ENCODE measurements at regions not wholly inside any gene's neighbourhood (a gene's known extent, or its start where the extent isn't known, plus 50 kb on each side); places are given as distances from the start of the nearest gene placed in this dataset.

DNA sequence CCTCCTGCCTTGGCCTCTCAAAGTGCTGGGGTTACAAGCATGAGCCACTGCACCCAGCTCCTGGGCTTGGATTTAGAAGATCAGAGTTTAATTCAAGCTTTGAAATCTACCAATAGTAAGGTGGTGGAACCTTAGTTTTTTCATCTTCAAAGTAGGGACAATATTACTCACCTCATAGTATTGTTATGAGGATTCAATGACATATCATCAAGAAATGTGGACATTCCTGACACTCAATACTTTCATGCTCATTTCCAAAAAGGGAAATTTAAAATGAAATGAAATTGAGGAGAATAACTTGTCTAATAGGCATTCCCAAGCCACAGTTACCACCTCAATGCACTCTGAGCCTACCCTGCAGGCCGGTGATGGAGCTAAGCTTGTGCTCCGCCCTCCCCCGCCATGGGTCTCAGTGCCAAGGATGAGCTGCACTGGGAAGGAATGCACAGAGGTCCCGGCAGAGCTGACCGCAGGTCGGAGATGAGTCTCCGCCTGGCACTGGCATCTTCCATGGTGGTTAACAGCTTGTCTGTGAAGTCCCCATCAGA lies 56.5 kb upstream of the BCAR3 start:
- Histone ChIP-seq H4K20me1 (ENCODE audit: insufficient read depth, poor library complexity, severe bottlenecking) (no peaks in the 10 kb centered on the region), H3K4me1 (ENCODE audit: insufficient read depth) (no peaks in the 10 kb centered on the region), H3K36me3 (replicated peaks; ENCODE audit: insufficient read depth, low read depth) (no peaks in the 10 kb centered on the region), H3K9me3 (ENCODE audit: low read depth) (no peaks in the 10 kb centered on the region), H3K79me2 (no peaks in the 10 kb centered on the region), H2AFZ (no peak overlapping the region), H3K27me3 (no peaks in the 10 kb centered on the region), H3K27ac (no peak overlapping the region), H3K4me2 (no peak overlapping the region), H3K9me2 (replicated peaks; ENCODE audit: insufficient read depth) (no peaks in the 10 kb centered on the region), H3K4me3 (no peak overlapping the region)
- TF ChIP-seq, protein P1, sequence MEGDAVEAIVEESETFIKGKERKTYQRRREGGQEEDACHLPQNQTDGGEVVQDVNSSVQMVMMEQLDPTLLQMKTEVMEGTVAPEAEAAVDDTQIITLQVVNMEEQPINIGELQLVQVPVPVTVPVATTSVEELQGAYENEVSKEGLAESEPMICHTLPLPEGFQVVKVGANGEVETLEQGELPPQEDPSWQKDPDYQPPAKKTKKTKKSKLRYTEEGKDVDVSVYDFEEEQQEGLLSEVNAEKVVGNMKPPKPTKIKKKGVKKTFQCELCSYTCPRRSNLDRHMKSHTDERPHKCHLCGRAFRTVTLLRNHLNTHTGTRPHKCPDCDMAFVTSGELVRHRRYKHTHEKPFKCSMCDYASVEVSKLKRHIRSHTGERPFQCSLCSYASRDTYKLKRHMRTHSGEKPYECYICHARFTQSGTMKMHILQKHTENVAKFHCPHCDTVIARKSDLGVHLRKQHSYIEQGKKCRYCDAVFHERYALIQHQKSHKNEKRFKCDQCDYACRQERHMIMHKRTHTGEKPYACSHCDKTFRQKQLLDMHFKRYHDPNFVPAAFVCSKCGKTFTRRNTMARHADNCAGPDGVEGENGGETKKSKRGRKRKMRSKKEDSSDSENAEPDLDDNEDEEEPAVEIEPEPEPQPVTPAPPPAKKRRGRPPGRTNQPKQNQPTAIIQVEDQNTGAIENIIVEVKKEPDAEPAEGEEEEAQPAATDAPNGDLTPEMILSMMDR (IDR thresholded peaks at IDR 0.05; ENCODE audit: poor library complexity), result no peak
- no peak for TF ChIP-seq EZH2 (IDR thresholded peaks at IDR 0.05; ENCODE audit: borderline replicate concordance)
- TF ChIP-seq EZH2phosphoT487 (IDR thresholded peaks at IDR 0.05; ENCODE audit: low read depth, severe bottlenecking, unreplicated experiment), result no peak
- no peak for DNase-seq (ENCODE audit: low spot score)
- WGBS (ENCODE audit: low lambda C conversion rate, missing lambda C conversion rate), result 95% methylated on average over 7 of the region's 7 CpGs

DNA sequence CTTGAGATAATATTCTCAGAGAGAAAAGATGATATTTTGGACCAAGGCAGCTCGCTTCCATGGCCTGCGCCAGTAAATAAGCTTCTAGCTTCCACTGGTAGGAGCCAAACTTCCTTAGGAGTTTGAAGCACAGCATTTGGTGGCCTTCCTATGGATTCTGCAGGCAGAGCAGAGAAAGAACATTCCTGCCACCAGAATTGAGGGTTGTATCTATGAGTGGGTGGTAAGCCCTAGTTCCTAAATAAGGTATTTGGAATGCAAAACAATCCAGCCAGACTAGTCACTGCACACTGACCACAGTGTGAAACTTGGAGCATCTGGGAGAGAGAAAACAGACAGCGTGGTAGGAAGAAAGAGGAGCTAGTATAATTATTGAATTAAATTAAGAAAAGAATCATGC lies 54.1 kb upstream of the BCAR3 start:
- WGBS (ENCODE audit: low lambda C conversion rate, missing lambda C conversion rate), result 93% methylated on average over 3 of the region's 3 CpGs
- Histone ChIP-seq H3K9me2 (replicated peaks; ENCODE audit: insufficient read depth) (no peaks in the 10 kb centered on the region), H3K4me2 (no peak overlapping the region), H3K27me3 (no peaks in the 10 kb centered on the region), H2AFZ (no peak overlapping the region), H3K27ac (no peak overlapping the region), H3K36me3 (replicated peaks; ENCODE audit: insufficient read depth, low read depth) (no peaks in the 10 kb centered on the region), H3K9me3 (ENCODE audit: low read depth) (no peaks in the 10 kb centered on the region), H3K4me1 (ENCODE audit: insufficient read depth) (no peaks in the 10 kb centered on the region), H4K20me1 (ENCODE audit: insufficient read depth, poor library complexity, severe bottlenecking) (no peaks in the 10 kb centered on the region), H3K4me3 (no peak overlapping the region), H3K79me2 (no peaks in the 10 kb centered on the region)
- no peak for DNase-seq (ENCODE audit: low spot score)
- no peak for TF ChIP-seq EZH2 (IDR thresholded peaks at IDR 0.05; ENCODE audit: borderline replicate concordance)
- TF ChIP-seq, protein P1 (IDR thresholded peaks at IDR 0.05; ENCODE audit: poor library complexity), result no peak
- no peak for TF ChIP-seq EZH2phosphoT487 (IDR thresholded peaks at IDR 0.05; ENCODE audit: low read depth, severe bottlenecking, unreplicated experiment)

DNA sequence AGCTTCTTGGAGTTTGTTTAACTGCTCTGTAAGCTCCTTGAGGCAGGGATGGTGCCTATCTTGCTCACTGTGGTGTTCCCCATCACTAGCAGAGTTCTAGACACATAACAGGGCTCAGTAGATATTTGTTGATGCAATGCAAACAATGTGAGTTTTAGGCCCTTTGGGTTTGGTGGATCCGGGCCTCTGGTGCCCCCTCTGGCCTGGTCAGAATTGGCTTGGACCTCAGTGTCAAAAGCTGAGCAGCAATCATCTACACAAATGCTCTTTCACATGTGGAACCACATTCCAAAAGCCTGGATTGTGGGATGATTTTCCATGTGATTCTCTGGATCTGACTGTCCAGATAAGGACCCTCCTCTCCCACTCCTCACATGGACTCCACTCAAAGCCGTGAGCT lies 53.4 kb upstream of the BCAR3 start:
- whole genome bisulfite sequencing (ENCODE audit: low lambda C conversion rate, missing lambda C conversion rate), result 66% methylated on average over 2 of the region's 2 CpGs
- Histone ChIP-seq H2AFZ (no peak overlapping the region), H3K4me2 (no peak overlapping the region)

More for the DNA sequence above, 53.4 kb upstream of the BCAR3 start:
- H3K4me1 ChIP-seq (ENCODE audit: insufficient read depth), result no peaks in the 10 kb centered on the region
- DNase-seq (ENCODE audit: low spot score), result no peak
- TF ChIP-seq EZH2 (IDR thresholded peaks at IDR 0.05; ENCODE audit: borderline replicate concordance), result no peak
- TF ChIP-seq, protein P1 (IDR thresholded peaks at IDR 0.05; ENCODE audit: poor library complexity), result no peak
- no peak for TF ChIP-seq EZH2phosphoT487 (IDR thresholded peaks at IDR 0.05; ENCODE audit: low read depth, severe bottlenecking, unreplicated experiment)
- H4K20me1 ChIP-seq (ENCODE audit: insufficient read depth, poor library complexity, severe bottlenecking), result no peaks in the 10 kb centered on the region
- H3K79me2 ChIP-seq, result no peaks in the 10 kb centered on the region
- no peak overlapping the region for H3K4me3 ChIP-seq
- no peak overlapping the region for H3K27ac ChIP-seq
- H3K36me3 ChIP-seq (replicated peaks; ENCODE audit: insufficient read depth, low read depth), result no peaks in the 10 kb centered on the region
- H3K9me2 ChIP-seq (replicated peaks; ENCODE audit: insufficient read depth), result no peaks in the 10 kb centered on the region
- H3K9me3 ChIP-seq (ENCODE audit: low read depth), result no peaks in the 10 kb centered on the region
- no peaks in the 10 kb centered on the region for H3K27me3 ChIP-seq

All from hepatocyte (in vitro differentiated cells).